NCI-H2081 (cell line): ENCODE measurements at regions not wholly inside any gene's neighbourhood (a gene's known extent, or its start where the extent isn't known, plus 50 kb on each side); places are given as distances from the start of the nearest gene placed in this dataset.
A peak's percentile ranks its signal among the peaks of the same experiment; 100 is the strongest.

Source experiments
- DNase-seq, 2 experiments: peaks; one replicate each; lab custom pipeline; 2025; lab: John Stamatoyannopoulos, UW

GRCh38 chr1:184141361-184141880 lies 89.9 kb downstream of the TSEN15 start:
- no peak for DNase-seq

GRCh38 chr1:184143449-184143848 lies 91.9 kb downstream of the TSEN15 start:
- no peak for DNase-seq

DNA sequence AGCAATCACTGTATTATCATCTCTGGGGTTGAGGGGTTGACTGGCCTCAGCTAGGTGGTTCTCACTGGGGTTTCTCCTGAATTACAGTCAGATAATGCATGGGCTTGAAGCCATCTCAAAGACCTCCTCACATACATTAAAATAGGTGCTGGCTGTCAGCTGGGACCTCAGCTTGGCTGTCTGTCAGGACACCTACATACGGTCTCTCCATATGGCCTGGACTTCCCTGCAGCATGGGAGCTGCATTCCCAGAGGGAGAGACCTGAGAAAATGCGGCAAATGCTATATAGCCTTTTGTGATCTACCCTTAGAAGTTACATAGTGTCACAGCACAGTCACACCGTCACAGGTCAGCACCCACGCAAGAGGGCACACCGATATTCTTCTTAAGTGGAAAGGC lies 93.6 kb downstream of the TSEN15 start:
- no peak for DNase-seq

- DNase-seq = no peak
Measured at GRCh38 chr1:184146202-184146601, 94.7 kb downstream of the TSEN15 start.

- DNase-seq = no peak
Measured at GRCh38 chr1:184150776-184151531, 99.4 kb downstream of the TSEN15 start.

DNA sequence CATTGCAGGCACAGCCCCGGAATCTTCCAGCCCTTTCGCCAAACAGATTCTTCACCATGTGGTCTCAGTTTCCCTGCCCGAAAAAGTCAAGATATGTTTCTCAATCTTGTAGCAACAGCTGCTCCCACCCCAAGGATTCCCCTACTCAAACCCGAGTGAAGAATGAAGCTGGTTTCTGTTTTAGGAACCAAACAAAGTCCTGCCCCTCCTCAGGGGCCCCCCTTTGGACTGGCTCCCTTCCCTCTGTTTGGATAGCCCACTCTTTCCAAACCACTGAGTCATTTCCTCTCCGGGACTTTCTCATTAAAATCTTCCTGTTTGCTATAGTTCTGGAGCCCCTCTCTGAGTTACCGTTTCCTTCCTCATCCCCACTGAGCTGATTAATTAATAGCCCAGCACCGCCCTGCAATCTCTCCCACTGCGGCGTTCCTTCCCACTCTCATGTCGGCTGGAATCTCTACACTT lies 100.9 kb downstream of the TSEN15 start:
- DNase-seq = no peak

DNA sequence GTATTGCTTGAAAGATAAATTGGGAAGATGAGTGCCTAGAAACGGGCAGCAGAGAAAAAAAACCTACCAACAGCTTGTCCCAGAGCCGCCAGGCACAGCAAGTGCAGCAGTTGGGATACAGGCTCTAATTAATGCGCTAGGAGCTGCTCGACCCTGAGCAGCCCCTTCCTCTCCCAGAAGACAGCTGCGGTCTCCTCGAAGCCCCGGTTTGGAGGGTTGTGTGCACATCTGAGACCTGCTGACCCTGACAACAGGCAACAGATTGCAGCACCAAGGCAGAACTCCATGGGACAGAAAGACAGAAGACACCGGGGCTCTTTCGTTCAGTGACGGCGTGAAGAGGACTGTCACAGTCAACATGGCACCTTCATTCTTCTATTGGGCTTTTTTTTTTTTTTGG lies 101.4 kb downstream of the TSEN15 start:
- DNase-seq = no peak

DNA sequence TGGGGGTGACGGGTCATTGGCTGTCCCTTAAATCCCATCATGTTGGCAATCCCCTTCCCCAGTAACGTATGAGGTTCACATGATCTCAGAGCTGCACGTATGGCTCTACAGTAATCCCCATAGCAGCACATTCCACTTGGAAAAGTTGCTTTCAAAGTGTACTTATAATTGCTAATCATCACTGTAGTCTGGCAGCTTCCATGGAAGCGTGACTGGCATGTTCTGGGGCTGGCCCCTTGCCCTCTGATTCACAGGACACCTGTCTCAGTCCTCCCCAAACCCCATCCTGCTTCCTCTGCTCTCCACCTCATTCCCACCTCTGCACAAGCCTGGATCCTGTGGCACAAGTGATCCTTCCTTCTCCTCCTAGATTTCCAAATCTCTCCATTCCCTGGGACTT lies 102.2 kb downstream of the TSEN15 start:
- DNase-seq = no peak

DNA sequence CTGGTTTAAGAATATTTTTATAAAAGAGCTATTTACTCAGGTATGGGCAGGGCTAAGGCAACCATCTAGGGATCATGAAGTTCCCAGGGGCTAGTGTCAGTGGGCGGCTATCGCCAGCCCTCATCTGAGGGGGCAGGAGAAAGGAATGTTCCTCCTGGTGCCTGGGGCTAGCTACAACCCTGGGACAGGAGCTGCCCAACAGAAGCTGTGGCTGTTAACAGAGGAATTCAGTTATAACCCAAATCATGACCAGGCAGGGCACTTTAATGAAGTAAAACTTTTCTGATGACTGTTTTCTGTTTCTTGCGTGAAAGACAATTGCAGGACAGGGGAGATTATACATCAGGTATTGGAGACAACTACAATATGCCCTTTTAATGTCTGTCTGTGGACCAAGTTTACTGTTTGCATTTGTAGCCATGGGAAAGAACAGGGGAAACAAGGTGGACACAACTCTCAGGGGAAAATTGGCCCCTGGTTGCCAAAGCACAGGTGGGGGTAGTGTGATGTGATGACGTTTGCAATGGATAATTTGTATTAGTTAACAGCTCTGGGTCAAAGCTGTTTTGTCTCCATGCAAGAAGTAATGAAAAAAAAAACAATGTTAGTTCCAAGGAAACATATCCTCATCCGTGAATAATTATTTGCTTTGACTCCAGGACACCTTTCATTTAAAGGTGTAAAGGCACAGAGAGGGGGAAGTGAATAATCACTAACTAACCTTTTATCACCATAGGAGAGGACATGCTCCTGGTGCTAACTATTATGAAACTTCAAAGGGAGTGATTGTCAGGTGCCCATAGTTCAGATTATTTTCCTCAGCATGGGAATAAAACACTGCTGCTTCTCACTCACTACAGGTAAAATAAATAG lies 105.2 kb downstream of the TSEN15 start:
- peak; percentile 79 to 94 for DNase-seq

GRCh38 chr1:184157394-184157742 lies 105.8 kb downstream of the TSEN15 start:
- no peak for DNase-seq

DNA sequence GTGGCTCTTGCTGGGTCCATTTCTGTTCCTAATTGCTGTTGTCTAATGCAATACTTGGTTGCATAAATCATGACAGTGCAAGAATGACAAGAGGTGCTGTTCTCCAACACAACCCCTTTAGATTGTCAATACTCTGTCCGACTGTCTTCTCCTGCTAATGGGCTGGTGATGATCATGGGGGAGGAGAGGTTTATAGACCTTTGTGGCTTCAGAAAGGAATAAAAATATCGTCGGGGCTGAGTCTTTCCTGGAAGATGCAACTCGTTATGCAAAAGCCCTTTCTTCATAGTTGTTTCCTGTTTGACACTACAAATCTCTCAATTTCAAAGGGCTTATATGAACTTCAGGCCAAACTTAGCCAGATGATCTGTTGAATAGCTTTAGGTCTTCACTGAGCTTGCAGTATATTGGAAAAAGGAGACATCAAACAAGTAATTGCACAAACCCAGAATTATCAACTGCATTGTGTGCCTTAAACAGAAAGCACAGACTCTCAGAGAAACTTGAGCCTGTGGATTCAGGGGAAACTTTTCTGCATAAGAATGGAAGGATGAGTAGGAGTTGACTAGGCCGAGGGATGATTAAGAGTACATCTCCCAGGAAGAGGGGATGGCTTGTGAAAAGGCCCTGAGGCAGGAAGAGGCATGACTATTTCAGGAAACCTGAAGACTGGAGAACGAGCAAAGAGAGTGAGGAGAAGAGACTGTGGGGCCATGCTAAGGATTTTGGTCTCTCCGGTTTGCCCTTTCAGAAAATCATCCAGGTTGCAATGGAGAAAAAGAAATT lies 107.6 kb downstream of the TSEN15 start:
- no peak for DNase-seq

GRCh38 chr1:184160236-184160635 lies 108.7 kb downstream of the TSEN15 start:
- no peak for DNase-seq

DNA sequence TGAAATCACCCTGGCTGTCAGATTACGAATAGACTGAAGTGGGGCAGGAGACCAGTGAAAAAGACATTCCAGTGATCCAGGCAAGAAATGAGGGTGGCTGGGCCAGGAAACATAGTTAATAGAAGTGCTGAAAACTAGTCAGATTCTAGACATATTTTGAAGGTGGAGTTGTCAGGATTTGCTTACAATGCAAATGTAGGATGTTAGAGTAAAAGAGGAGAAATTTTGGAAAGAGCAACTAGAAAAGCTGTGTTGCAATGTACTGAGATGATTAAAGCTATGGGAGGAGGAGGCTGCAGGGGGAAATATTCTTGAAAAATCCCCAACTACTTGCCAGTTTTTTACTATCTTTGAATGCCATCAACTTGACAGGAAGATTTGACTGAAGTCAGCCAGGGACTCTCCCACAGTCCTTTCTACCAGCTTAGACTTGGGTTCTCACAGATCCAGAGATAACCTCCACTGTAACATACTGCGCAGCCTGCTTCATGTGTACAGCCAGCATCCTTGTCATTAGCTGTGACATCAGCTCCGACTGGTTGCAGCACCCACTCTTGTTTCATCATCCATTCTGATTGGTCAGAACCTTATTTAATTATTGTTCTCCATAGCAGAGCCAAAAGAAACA lies 109.7 kb downstream of the TSEN15 start:
- DNase-seq = no peak

- DNase-seq = no peak
Measured at GRCh38 chr1:184162281-184162680, 110.8 kb downstream of the TSEN15 start.

DNA sequence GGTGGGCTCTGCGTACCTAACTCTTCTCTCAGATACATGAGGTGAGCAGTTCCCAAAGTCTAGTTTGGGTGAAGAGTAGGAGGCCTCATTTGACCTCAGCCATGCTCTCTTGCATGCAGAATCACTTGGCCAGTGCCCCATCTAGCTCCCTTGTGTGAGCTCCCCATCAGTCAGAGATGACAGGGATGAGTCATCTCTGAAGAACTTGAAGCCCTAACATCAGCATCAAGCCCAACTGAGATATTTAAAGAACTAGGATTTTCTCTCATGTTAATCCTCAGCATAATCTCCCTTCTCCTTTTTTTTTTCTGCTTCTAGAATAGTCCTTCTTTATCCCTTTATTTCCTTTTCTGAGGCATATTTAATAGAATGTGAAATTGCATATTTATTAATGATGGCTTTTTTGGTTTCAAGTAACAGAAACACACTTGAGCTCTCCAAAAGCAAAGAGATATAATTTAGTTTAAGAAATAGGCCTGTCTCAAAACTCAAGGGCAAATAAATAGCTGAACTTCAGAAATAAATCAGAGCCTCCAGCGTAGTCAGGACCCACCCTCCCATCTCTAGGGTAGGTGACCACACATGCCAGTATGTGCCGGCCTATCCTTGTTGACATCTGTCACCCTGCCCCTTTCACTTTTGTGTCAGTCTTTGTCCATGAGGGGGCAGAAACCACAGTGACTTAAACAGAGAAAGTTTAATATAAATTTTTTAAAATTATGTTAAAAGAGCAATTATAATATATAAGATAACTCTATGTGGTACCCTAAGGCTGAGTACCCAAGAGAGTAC lies 112.3 kb downstream of the TSEN15 start:
- DNase-seq = no peak

DNA sequence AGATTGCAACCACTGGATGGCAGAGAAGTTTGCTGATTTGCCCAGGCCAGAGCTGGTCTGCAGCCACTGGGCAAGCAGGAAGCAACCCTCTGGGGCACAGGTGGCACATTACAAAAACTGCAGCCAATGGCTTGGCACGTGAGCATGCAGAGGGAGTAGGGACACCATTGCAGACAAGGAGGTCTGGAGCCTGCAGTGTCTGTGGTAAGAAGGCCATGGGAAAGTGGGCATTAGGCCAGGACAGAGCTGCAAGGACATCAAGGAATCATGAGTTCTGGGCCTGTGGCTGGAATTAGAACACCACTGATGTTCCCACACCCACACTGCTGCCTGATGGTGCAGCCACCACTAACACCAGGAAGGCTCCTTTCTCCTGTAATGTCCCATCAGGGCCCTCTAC lies 113.0 kb downstream of the TSEN15 start:
- DNase-seq = no peak

GRCh38 chr1:184166485-184166884 lies 115.0 kb downstream of the TSEN15 start:
- DNase-seq = no peak

DNA sequence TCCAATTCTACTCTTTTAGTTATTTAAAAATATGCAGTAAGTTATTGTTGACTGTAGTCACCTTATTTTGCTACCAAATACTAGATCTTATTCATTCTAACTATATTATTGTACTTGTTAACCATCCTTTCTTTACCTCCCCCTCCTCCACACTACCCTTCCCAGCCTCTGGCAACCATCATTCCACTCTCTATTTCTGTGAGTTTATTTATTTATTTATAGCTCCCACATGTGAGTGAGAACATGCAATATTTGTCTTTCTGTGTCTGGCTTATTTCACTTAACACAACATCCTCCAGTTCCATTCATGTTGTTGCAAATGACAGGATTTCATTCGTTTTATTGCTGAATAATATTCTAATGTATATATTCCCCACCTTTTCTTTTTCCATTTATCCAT lies 115.8 kb downstream of the TSEN15 start:
- no peak for DNase-seq

DNA sequence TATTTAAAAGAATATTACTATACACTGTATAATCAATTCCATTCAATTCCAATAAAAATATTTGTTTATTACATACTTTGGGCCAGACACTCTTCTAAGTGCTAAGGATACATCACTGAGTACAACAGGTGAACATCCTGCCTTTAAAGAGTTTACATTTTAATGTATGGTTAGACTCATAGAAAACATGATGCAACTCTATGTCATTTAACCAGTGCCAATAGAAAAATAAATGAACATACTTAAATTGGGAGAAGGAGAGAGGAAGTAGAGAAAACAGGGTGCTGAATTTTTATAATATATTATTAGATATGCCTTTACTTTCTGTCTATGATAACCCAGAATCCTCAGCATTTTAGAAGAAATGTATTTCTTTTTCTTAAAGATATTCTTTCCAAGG lies 119.2 kb downstream of the TSEN15 start:
- DNase-seq = no peak

DNA sequence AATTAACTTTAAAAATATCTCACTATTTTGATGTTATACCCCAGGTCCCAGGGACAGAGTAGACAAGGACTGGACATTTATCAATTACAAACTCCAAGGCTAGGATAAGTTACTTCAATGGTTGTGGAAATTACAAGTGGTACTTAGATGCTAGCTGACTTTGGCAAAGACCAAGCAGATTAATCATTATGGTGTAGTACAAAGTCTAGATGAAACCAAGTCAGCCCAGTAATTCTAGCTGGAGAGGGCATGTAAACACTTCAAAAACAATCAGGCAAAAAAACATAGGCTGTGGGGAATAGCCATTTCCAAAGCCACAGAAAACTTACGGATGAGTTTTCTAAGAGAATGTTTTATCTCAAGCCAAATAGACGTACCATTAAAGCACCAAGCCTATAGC lies 124.5 kb downstream of the TSEN15 start:
- no peak for DNase-seq

DNA sequence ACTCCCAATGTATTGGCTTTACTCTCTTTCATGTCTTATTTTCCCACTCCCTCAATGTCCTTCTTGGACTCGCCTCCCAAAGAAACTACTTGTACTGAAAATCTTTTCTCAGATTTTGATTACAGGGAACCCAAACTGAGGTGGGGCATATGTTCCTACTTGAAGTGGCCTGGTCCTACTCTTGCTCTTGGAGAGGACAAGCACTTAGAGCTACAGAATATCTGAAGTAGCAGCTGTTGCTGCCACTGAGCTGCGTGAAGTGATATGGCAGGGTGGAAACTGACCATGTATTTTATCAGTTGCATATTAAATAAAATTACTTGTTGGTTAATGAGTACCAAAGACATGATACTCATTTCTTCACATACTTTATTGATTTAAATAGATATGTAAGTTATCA lies 129.5 kb downstream of the TSEN15 start:
- no peak for DNase-seq
